Naive thymus-derived CD4-positive, alpha-beta T cell (primary cell): ENCODE measurements at regions not wholly inside any gene's neighbourhood (a gene's known extent, or its start where the extent isn't known, plus 50 kb on each side); places are given as distances from the start of the nearest gene placed in this dataset.

ENCODE experiments used
- ATAC-seq: fragments of 150-1000 bp; cut with Tn5 transposase; 2 replicates; pipeline ENCODE4 v1.10.0; 2021; ENCODE audit warnings: mild to moderate bottlenecking, moderate library complexity
- CTCF ChIA-PET: fragments of 350-600 bp; sonication (Branson Sonifier 250); formaldehyde crosslinking; loops from one replicate; lab custom pipeline; 2021; ENCODE audit warnings: antibody characterized with exemption; lab: Charles Lee
- POLR2A ChIA-PET: fragments of 350-600 bp; sonication (Branson Sonifier 250); formaldehyde crosslinking; loops from one replicate; lab custom pipeline; 2021; ENCODE audit warnings: antibody characterized with exemption, inconsistent platforms; lab: Charles Lee
- DNase-seq, 9 donors: peaks; one replicate each; pipeline versions ENCODE4 v3.0.0 to v3.0.0-alpha.2; 2020 to 2022; ENCODE audit warnings: mixed read lengths in 1 of 9
- H3K27ac ChIP-seq: one replicate; pipeline ENCODE4 v1.7.0; 2013; ENCODE audit warnings: mild to moderate bottlenecking, low read depth, low read length, moderate library complexity
- H3K27me3 ChIP-seq, 2 donors: one replicate each; pipeline ENCODE4 v1.7.0; 2013; ENCODE audit warnings: low read length in 2 of 2, mild to moderate bottlenecking in 2 of 2, moderate library complexity in 2 of 2; ENCODE audit not compliant: control insufficient read depth in 2 of 2, insufficient read depth in 2 of 2
- H3K36me3 ChIP-seq, 3 experiments: 1 replicate in 2 of 3; 2 replicates in 1 of 3; pipeline ENCODE4 v1.7.0; 2013; ENCODE audit warnings: low read length in 3 of 3, mild to moderate bottlenecking in 3 of 3, moderate library complexity in 1 of 3; ENCODE audit not compliant: insufficient read depth in 3 of 3, control insufficient read depth in 2 of 3
- H3K4me1 ChIP-seq, 2 donors: one replicate each; pipeline ENCODE4 v1.7.0; 2013; ENCODE audit warnings: low read length in 2 of 2, mild to moderate bottlenecking in 2 of 2, moderate library complexity in 1 of 2; ENCODE audit not compliant: control insufficient read depth in 2 of 2, insufficient read depth in 2 of 2
- H3K4me3 ChIP-seq: 2 replicates; pipeline ENCODE4 v1.7.0; 2013; ENCODE audit warnings: mild to moderate bottlenecking, low read length
- H3K9me3 ChIP-seq, 3 experiments: 1 replicate in 2 of 3; 2 replicates in 1 of 3; pipeline ENCODE4 v1.7.0; 2013; ENCODE audit warnings: low read length in 3 of 3; ENCODE audit not compliant: control insufficient read depth in 2 of 3
- H3K27ac Mint-ChIP-seq, 9 donors: one replicate each; pipeline ENCODE4 v1.8.0; 2020 to 2022; ENCODE audit warnings: mixed read lengths in 9 of 9, mild to moderate bottlenecking in 8 of 9, moderate library complexity in 5 of 9, inconsistent platforms in 2 of 9
- H3K27me3 Mint-ChIP-seq, 5 donors: one replicate each; pipeline ENCODE4 v1.8.0; 2021 to 2022; ENCODE audit warnings: mixed read lengths in 5 of 5, mild to moderate bottlenecking in 1 of 5
- H3K36me3 Mint-ChIP-seq, 5 donors: one replicate each; pipeline ENCODE4 v1.8.0; 2020 to 2022; ENCODE audit warnings: mixed read lengths in 5 of 5, mild to moderate bottlenecking in 3 of 5, inconsistent platforms in 1 of 5
- H3K4me1 Mint-ChIP-seq, 7 donors: one replicate each; pipeline ENCODE4 v1.8.0; 2020 to 2022; ENCODE audit warnings: mixed read lengths in 7 of 7, mild to moderate bottlenecking in 3 of 7, inconsistent platforms in 1 of 7
- H3K4me3 Mint-ChIP-seq, 10 donors: one replicate each; pipeline ENCODE4 v1.8.0; 2020 to 2022; ENCODE audit warnings: mild to moderate bottlenecking in 10 of 10, mixed read lengths in 10 of 10, moderate library complexity in 6 of 10, inconsistent platforms in 2 of 10
- H3K9me3 Mint-ChIP-seq, 11 donors: one replicate each; pipeline ENCODE4 v1.8.0; 2020 to 2022; ENCODE audit warnings: mixed read lengths in 11 of 11, mild to moderate bottlenecking in 4 of 11, inconsistent platforms in 1 of 11, moderate library complexity in 1 of 11
- intact Hi-C, 2 donors: fragments of 100-400 bp; cut with micrococcal nuclease; formaldehyde crosslinking; loops; one replicate each; pipeline ENCODE4 v1.15.1; 2023

- Histone ChIP-seq H3K4me1 (no peaks in the 10 kb centered on the region), H3K36me3 (no peaks in the 10 kb centered on the region), H3K27ac (no peak overlapping the region), H3K27me3 (no peaks in the 10 kb centered on the region), H3K9me3 (no peaks in the 10 kb centered on the region), H3K4me3 (no peak overlapping the region)
- H3K27me3 Mint-ChIP-seq: no peaks in the 10 kb centered on the region
- H3K9me3 Mint-ChIP-seq: peaks cover 0 to 8% (median 0%) of the 10 kb centered on the region in 11 donors
- CTCF ChIA-PET: no interaction called here
- no peak for DNase-seq
- H3K4me1 Mint-ChIP-seq: no peaks in the 10 kb centered on the region
- H3K27ac Mint-ChIP-seq: no peak overlapping the region
- ATAC-seq: no peak
- POLR2A ChIA-PET: no interaction called here
- no peak overlapping the region for H3K4me3 Mint-ChIP-seq
- intact Hi-C loops: no loop called here
- H3K36me3 Mint-ChIP-seq: no peaks in the 10 kb centered on the region
Observed at GRCh38 chr2:162926907-162927306, 88.3 kb upstream of the KCNH7 start.

GRCh38 chr2:162926501-162926900 is 87.9 kb upstream of the KCNH7 start:
- no peaks in the 10 kb centered on the region for H3K9me3 ChIP-seq
- H3K36me3 Mint-ChIP-seq: no peaks in the 10 kb centered on the region
- H3K36me3 ChIP-seq: no peaks in the 10 kb centered on the region
- no peaks in the 10 kb centered on the region for H3K27me3 Mint-ChIP-seq
- H3K27ac Mint-ChIP-seq: no peak overlapping the region
- no peak overlapping the region for H3K4me3 Mint-ChIP-seq
- no peak overlapping the region for H3K27ac ChIP-seq
- intact Hi-C loops: no loop called here
- POLR2A ChIA-PET: no interaction called here
- H3K4me1 ChIP-seq: no peaks in the 10 kb centered on the region
- no peaks in the 10 kb centered on the region for H3K4me1 Mint-ChIP-seq
- no peaks in the 10 kb centered on the region for H3K27me3 ChIP-seq
- ATAC-seq: no peak
- DNase-seq: no peak
- peaks cover 0 to 9% (median 0%) of the 10 kb centered on the region in 11 donors for H3K9me3 Mint-ChIP-seq
- H3K4me3 ChIP-seq: no peak overlapping the region
- CTCF ChIA-PET: no interaction called here

GRCh38 chr2:162925595-162925994 is 87.0 kb upstream of the KCNH7 start:
- Mint-ChIP-seq H3K27me3 (no peaks in the 10 kb centered on the region), H3K4me3 (no peak overlapping the region), H3K9me3 (peaks cover 0 to 9% (median 0%) of the 10 kb centered on the region in 11 donors), H3K4me1 (no peaks in the 10 kb centered on the region), H3K36me3 (no peaks in the 10 kb centered on the region), H3K27ac (no peak overlapping the region)
- Histone ChIP-seq H3K9me3 (no peaks in the 10 kb centered on the region), H3K27me3 (no peaks in the 10 kb centered on the region), H3K4me1 (no peaks in the 10 kb centered on the region), H3K27ac (no peak overlapping the region), H3K4me3 (no peak overlapping the region), H3K36me3 (no peaks in the 10 kb centered on the region)
- CTCF ChIA-PET: no interaction called here
- POLR2A ChIA-PET: no interaction called here
- ATAC-seq (no peak), DNase-seq (no peak)
- intact Hi-C loops: no loop called here

GRCh38 chr2:162919111-162919510 is 80.5 kb upstream of the KCNH7 start:
- no peak overlapping the region for H3K4me3 Mint-ChIP-seq
- H3K27me3 ChIP-seq: no peaks in the 10 kb centered on the region
- ChIA-PET CTCF (interaction anchor here (0.6 kb wide), 1 partner anchor 43 kb away, joined by 3 read pairs; no protein-coding TSS in a partner anchor), POLR2A (no interaction called here)
- peaks cover 0 to 1% (median 0%) of the 10 kb centered on the region in 7 donors for H3K4me1 Mint-ChIP-seq
- no peak overlapping the region for H3K27ac Mint-ChIP-seq
- intact Hi-C loops: no loop called here
- peaks cover 0 to 16% (median 4%) of the 10 kb centered on the region in 11 donors for H3K9me3 Mint-ChIP-seq
- H3K4me3 ChIP-seq: no peak overlapping the region
- DNase-seq: no peak
- no peaks in the 10 kb centered on the region for H3K4me1 ChIP-seq
- H3K27me3 Mint-ChIP-seq: no peaks in the 10 kb centered on the region
- H3K27ac ChIP-seq: no peak overlapping the region
- H3K36me3 Mint-ChIP-seq: no peaks in the 10 kb centered on the region
- no peaks in the 10 kb centered on the region for H3K9me3 ChIP-seq
- no peak for ATAC-seq
- no peaks in the 10 kb centered on the region for H3K36me3 ChIP-seq

GRCh38 chr2:162917626-162918025 is 79.1 kb upstream of the KCNH7 start:
- no peak for ATAC-seq
- ChIA-PET POLR2A (no interaction called here), CTCF (no interaction called here)
- Mint-ChIP-seq H3K4me1 (peaks cover 0 to 1% (median 0%) of the 10 kb centered on the region in 7 donors), H3K27ac (no peak overlapping the region), H3K36me3 (no peaks in the 10 kb centered on the region), H3K4me3 (no peak overlapping the region), H3K9me3 (peaks cover 0 to 13% (median 4%) of the 10 kb centered on the region in 11 donors), H3K27me3 (no peaks in the 10 kb centered on the region)
- no peaks in the 10 kb centered on the region for H3K4me1 ChIP-seq
- intact Hi-C loops: no loop called here
- DNase-seq: no peak
- no peaks in the 10 kb centered on the region for H3K36me3 ChIP-seq
- no peak overlapping the region for H3K27ac ChIP-seq
- no peak overlapping the region for H3K4me3 ChIP-seq
- H3K27me3 ChIP-seq: no peaks in the 10 kb centered on the region
- no peaks in the 10 kb centered on the region for H3K9me3 ChIP-seq

GRCh38 chr2:162916286-162916801 is 77.8 kb upstream of the KCNH7 start:
- H3K4me1 Mint-ChIP-seq: peaks cover 0 to 1% (median 0%) of the 10 kb centered on the region in 7 donors

GRCh38 chr2:162915858-162916257 is 77.3 kb upstream of the KCNH7 start:
- H3K4me3 ChIP-seq: no peak overlapping the region
- intact Hi-C loops: no loop called here
- Mint-ChIP-seq H3K27me3 (peaks cover 0 to 2% (median 0%) of the 10 kb centered on the region in 5 donors), H3K27ac (no peak overlapping the region), H3K36me3 (no peaks in the 10 kb centered on the region), H3K4me1 (peaks cover 0 to 1% (median 0%) of the 10 kb centered on the region in 7 donors), H3K9me3 (peaks cover 0 to 9% (median 4%) of the 10 kb centered on the region in 11 donors), H3K4me3 (no peak overlapping the region)
- no peaks in the 10 kb centered on the region for H3K4me1 ChIP-seq
- H3K36me3 ChIP-seq: no peaks in the 10 kb centered on the region
- H3K27ac ChIP-seq: no peak overlapping the region
- ATAC-seq (no peak), DNase-seq (no peak)
- H3K27me3 ChIP-seq: no peaks in the 10 kb centered on the region
- no peaks in the 10 kb centered on the region for H3K9me3 ChIP-seq
- CTCF ChIA-PET: no interaction called here
- POLR2A ChIA-PET: no interaction called here

More at GRCh38 chr2:162916286-162916801, 77.8 kb upstream of the KCNH7 start:
- ChIA-PET POLR2A (no interaction called here), CTCF (no interaction called here)
- H3K9me3 Mint-ChIP-seq: peaks cover 0 to 9% (median 4%) of the 10 kb centered on the region in 11 donors
- H3K36me3 Mint-ChIP-seq: no peaks in the 10 kb centered on the region
- Histone ChIP-seq H3K4me1 (no peaks in the 10 kb centered on the region), H3K36me3 (no peaks in the 10 kb centered on the region), H3K9me3 (no peaks in the 10 kb centered on the region), H3K4me3 (no peak overlapping the region), H3K27me3 (no peaks in the 10 kb centered on the region), H3K27ac (no peak overlapping the region)
- intact Hi-C loops: no loop called here
- H3K4me3 Mint-ChIP-seq: no peak overlapping the region
- no peaks in the 10 kb centered on the region for H3K27me3 Mint-ChIP-seq
- DNase-seq (no peak), ATAC-seq (no peak)
- no peak overlapping the region for H3K27ac Mint-ChIP-seq
